ENCODE measurements at regions not wholly inside any gene's neighbourhood (a gene's known extent, or its start where the extent isn't known, plus 50 kb on each side); places are given as distances from the start of the nearest gene placed in this dataset.

GRCh38 chr16:55147396-55147795, 176.6 kb upstream of the IRX6 start:
- intact Hi-C loops (cut with DNase I): no loop called here
- no peaks in the 10 kb centered on the region for H3K27me3 ChIP-seq
- no peak overlapping the region for H3K4me3 ChIP-seq
- no peak for DNase-seq (ENCODE audit: extremely low spot score in 2 of 2)
- no peak for TF ChIP-seq CTCF (IDR thresholded peaks at IDR 0.05)
- TF ChIP-seq POLR2AphosphoS5 (IDR thresholded peaks at IDR 0.05; ENCODE audit: insufficient read depth in 1 of 2, low read depth in 1 of 2): no peak
- TF ChIP-seq POLR2A (IDR thresholded peaks at IDR 0.05): no peak
- H3K27ac ChIP-seq: no peak overlapping the region
- H3K36me3 ChIP-seq: no peaks in the 10 kb centered on the region
- peaks cover 5% of the 10 kb centered on the region for H3K4me1 ChIP-seq
- no peaks in the 10 kb centered on the region for H3K9me3 ChIP-seq

DNA sequence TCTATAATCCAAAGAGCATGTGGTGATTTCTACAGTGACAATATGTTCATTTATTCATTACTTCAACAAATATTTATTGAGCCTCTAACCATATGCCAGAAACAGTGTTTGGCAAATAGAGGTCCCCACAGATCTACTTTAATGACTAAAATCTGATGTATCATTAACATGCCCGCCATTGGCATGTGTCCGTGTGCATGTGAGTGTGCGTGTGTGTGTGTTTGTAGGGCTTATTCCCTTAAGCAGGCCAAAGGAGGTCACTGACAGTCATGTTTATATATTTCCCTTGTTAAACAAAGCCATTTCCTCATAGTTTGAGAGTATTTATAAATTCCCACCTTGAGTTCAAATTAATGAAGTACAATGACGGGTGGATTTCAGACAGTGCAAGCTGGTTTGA, 174.4 kb upstream of the IRX6 start:
- no peak for DNase-seq (ENCODE audit: extremely low spot score in 2 of 2)
- Histone ChIP-seq H3K4me1 (peaks cover 5% of the 10 kb centered on the region), H3K27ac (no peak overlapping the region), H3K27me3 (no peaks in the 10 kb centered on the region), H3K9me3 (no peaks in the 10 kb centered on the region), H3K36me3 (no peaks in the 10 kb centered on the region), H3K4me3 (no peak overlapping the region)
- TF ChIP-seq POLR2A (IDR thresholded peaks at IDR 0.05) (no peak), POLR2AphosphoS5 (IDR thresholded peaks at IDR 0.05; ENCODE audit: insufficient read depth in 1 of 2, low read depth in 1 of 2) (no peak), CTCF (IDR thresholded peaks at IDR 0.05) (no peak)
- intact Hi-C loops (cut with DNase I): no loop called here

DNA sequence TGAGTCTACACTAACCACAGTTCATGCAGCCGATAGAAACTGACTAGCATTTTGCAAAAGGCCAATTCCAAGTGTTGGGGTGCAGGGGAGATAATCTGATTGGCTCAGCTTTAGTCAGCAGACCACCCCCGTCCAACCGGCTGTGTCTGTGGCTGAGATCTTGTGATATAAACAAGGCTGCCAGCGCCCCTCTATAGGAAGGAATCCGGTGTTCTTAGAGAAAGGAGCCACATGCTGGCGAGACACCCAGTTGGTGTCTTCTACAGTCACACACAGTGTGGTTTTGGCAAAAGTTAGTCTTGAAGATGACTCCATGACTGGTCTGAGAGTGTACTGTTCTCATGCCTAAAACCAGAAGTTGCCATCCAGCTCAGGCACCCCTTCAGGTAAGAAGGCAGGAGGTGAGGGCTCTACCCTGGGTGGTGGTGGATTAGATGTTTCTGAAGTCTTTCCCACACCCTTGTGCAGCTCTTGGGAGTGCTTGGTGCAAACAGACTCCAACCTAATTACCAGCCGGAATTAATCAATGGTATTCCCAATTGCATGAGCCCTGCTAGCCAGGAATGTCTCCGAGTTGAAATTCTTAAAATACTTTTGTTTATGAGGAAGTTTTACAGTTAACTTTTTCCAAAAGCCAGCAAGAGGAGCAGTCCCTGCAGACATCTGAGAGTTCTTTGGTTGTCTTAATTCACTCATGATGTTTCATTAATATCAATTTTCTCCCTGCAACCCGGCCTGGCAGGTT, 172.3 kb upstream of the IRX6 start:
- intact Hi-C loops (cut with DNase I): no loop called here
- Histone ChIP-seq H3K27me3 (no peaks in the 10 kb centered on the region), H3K4me1 (peaks cover 5% of the 10 kb centered on the region), H3K27ac (no peak overlapping the region), H3K36me3 (no peaks in the 10 kb centered on the region), H3K9me3 (no peaks in the 10 kb centered on the region), H3K4me3 (no peak overlapping the region)
- DNase-seq (ENCODE audit: extremely low spot score in 2 of 2): no peak
- no peak for TF ChIP-seq POLR2AphosphoS5 (IDR thresholded peaks at IDR 0.05; ENCODE audit: insufficient read depth in 1 of 2, low read depth in 1 of 2)
- no peak for TF ChIP-seq CTCF (IDR thresholded peaks at IDR 0.05)
- TF ChIP-seq POLR2A (IDR thresholded peaks at IDR 0.05): no peak

DNA sequence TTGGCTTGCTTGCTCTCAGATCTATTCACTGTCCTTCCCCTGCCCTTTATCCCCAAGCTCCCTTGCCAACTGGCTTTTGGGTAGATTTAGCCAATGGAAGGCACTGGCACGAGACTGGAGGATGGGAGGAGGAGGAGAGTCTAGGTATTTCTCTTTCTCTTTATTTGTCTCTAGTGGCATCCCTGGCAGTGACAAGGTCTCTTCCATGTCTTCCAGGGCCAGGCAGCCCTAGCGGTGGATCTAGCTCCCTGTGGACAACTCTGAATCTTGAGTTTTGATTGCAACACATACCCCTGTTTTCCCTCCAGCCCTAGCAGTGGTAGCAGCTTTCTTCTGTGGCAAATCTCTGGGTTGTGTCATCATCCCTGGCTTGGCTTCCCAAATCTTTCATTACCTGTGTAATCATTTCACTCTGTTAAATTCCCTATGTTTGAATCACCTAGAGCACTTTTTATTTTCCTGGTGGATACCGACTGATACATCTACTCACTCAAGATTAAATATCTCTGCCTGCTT, 171.1 kb upstream of the IRX6 start:
- TF ChIP-seq POLR2A (IDR thresholded peaks at IDR 0.05): no peak
- TF ChIP-seq CTCF (IDR thresholded peaks at IDR 0.05): no peak
- no peak for TF ChIP-seq POLR2AphosphoS5 (IDR thresholded peaks at IDR 0.05; ENCODE audit: insufficient read depth in 1 of 2, low read depth in 1 of 2)
- Histone ChIP-seq H3K4me3 (no peak overlapping the region), H3K27ac (no peak overlapping the region), H3K27me3 (no peaks in the 10 kb centered on the region), H3K4me1 (peaks cover 5% of the 10 kb centered on the region), H3K36me3 (no peaks in the 10 kb centered on the region), H3K9me3 (no peaks in the 10 kb centered on the region)
- intact Hi-C loops (cut with DNase I): no loop called here
- DNase-seq (ENCODE audit: extremely low spot score in 2 of 2): no peak

- intact Hi-C loops (cut with DNase I): no loop called here
- TF ChIP-seq POLR2A (IDR thresholded peaks at IDR 0.05): no peak
- no peak for TF ChIP-seq CTCF (IDR thresholded peaks at IDR 0.05)
- TF ChIP-seq POLR2AphosphoS5 (IDR thresholded peaks at IDR 0.05; ENCODE audit: insufficient read depth in 1 of 2, low read depth in 1 of 2): no peak
- Histone ChIP-seq H3K4me1 (peaks cover 5% of the 10 kb centered on the region), H3K27me3 (no peaks in the 10 kb centered on the region), H3K36me3 (no peaks in the 10 kb centered on the region), H3K27ac (no peak overlapping the region), H3K4me3 (no peak overlapping the region), H3K9me3 (no peaks in the 10 kb centered on the region)
- no peak for DNase-seq (ENCODE audit: extremely low spot score in 2 of 2)
Observed at GRCh38 chr16:55154262-55154661, 169.7 kb upstream of the IRX6 start.

Data from vagina (tissue), 2 donors.